Smooth muscle cell (in vitro differentiated cells): ENCODE measurements at regions not wholly inside any gene's neighbourhood (a gene's known extent, or its start where the extent isn't known, plus 50 kb on each side); places are given as distances from the start of the nearest gene placed in this dataset.

Experiments used
- DNase-seq: peaks from one replicate; lab custom pipeline; 2025; ENCODE audit not compliant: unreplicated experiment; lab: John Stamatoyannopoulos, UW
- H2AFZ ChIP-seq: fragments of 200-600 bp; sonication (generic); 2 replicates; pipeline ENCODE4 v1.6.0; 2016; ENCODE audit warnings: antibody characterized with exemption, low read depth, mild to moderate bottlenecking
- H3F3A ChIP-seq: fragments of 200-600 bp; sonication (generic); 2 replicates; pipeline ENCODE4 v1.6.0; 2017; ENCODE audit warnings: antibody characterized with exemption, low read depth
- H3K27ac ChIP-seq: fragments of 200-600 bp; sonication (generic); 2 replicates; pipeline ENCODE4 v1.5.1; 2016; ENCODE audit warnings: low read depth, mild to moderate bottlenecking
- H3K27me3 ChIP-seq: fragments of 200-600 bp; sonication (generic); 2 replicates; pipeline ENCODE4 v1.6.1; 2016; ENCODE audit warnings: low read depth, mild to moderate bottlenecking
- H3K36me3 ChIP-seq: fragments of 200-600 bp; sonication (generic); 2 replicates; pipeline ENCODE4 v1.5.1; 2016; ENCODE audit warnings: low read depth
- H3K4me1 ChIP-seq: fragments of 200-600 bp; sonication (generic); 2 replicates; pipeline ENCODE4 v1.5.1; 2016; ENCODE audit warnings: low read depth
- H3K4me2 ChIP-seq: fragments of 200-600 bp; sonication (generic); 2 replicates; pipeline ENCODE4 v1.6.0; 2016; ENCODE audit warnings: mild to moderate bottlenecking
- H3K4me3 ChIP-seq: fragments of 200-600 bp; sonication (generic); 2 replicates; pipeline ENCODE4 v1.5.1; 2016; ENCODE audit warnings: mild to moderate bottlenecking
- H3K79me2 ChIP-seq: fragments of 200-600 bp; sonication (generic); 2 replicates; pipeline ENCODE4 v1.6.0; 2016; ENCODE audit warnings: low read depth, mild to moderate bottlenecking
- H3K9ac ChIP-seq: fragments of 200-600 bp; sonication (generic); 2 replicates; pipeline ENCODE4 v1.6.0; 2016; ENCODE audit warnings: low read depth
- H3K9me3 ChIP-seq: fragments of 200-600 bp; sonication (generic); replicated peaks from 2 replicates; pipeline ENCODE4 v1.5.1; 2016; ENCODE audit warnings: low read depth
- H4K20me1 ChIP-seq: fragments of 200-600 bp; sonication (generic); 2 replicates; pipeline ENCODE4 v1.6.0; 2016; ENCODE audit warnings: low read depth
- WGBS: methylation state at CpG from one replicate; pipeline ENCODE4 v1.1.7; 2016; ENCODE audit warnings: low lambda C conversion rate; 5-methylcytosine and 5-hydroxymethylcytosine counted together
- TF ChIP-seq, protein P1 (sequence below): fragments of 200-600 bp; sonication (generic); IDR thresholded peaks from 2 replicates; pipeline ENCODE4 v1.5.1; 2017; ENCODE audit warnings: borderline replicate concordance, mild to moderate bottlenecking, antibody characterized with exemption; ENCODE audit not compliant: insufficient read depth, poor library complexity, severe bottlenecking

GRCh38 chr13:58625703-58626389 lies 994.3 kb downstream of the PCDH17 start:
- H3K27ac ChIP-seq: no peak overlapping the region
- DNase-seq: no peak
- 87% methylated on average over 3 of the region's 3 CpGs for WGBS
- no peak overlapping the region for H3K4me2 ChIP-seq
- no peaks in the 10 kb centered on the region for H3K4me1 ChIP-seq
- no peaks in the 10 kb centered on the region for H3K9me3 ChIP-seq
- H3K4me3 ChIP-seq: no peak overlapping the region
- TF ChIP-seq, protein P1, sequence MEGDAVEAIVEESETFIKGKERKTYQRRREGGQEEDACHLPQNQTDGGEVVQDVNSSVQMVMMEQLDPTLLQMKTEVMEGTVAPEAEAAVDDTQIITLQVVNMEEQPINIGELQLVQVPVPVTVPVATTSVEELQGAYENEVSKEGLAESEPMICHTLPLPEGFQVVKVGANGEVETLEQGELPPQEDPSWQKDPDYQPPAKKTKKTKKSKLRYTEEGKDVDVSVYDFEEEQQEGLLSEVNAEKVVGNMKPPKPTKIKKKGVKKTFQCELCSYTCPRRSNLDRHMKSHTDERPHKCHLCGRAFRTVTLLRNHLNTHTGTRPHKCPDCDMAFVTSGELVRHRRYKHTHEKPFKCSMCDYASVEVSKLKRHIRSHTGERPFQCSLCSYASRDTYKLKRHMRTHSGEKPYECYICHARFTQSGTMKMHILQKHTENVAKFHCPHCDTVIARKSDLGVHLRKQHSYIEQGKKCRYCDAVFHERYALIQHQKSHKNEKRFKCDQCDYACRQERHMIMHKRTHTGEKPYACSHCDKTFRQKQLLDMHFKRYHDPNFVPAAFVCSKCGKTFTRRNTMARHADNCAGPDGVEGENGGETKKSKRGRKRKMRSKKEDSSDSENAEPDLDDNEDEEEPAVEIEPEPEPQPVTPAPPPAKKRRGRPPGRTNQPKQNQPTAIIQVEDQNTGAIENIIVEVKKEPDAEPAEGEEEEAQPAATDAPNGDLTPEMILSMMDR: no peak
- H2AFZ ChIP-seq: no peak overlapping the region
- H3K79me2 ChIP-seq: no peaks in the 10 kb centered on the region
- H3K36me3 ChIP-seq: no peaks in the 10 kb centered on the region
- no peaks in the 10 kb centered on the region for H3K27me3 ChIP-seq
- H3K9ac ChIP-seq: no peak overlapping the region
- H4K20me1 ChIP-seq: no peaks in the 10 kb centered on the region
- H3F3A ChIP-seq: no peaks in the 10 kb centered on the region

GRCh38 chr13:58630794-58631193 lies 999.2 kb downstream of the PCDH17 start:
- no peaks in the 10 kb centered on the region for H3F3A ChIP-seq
- H3K27ac ChIP-seq: no peak overlapping the region
- no peaks in the 10 kb centered on the region for H3K4me1 ChIP-seq
- no peaks in the 10 kb centered on the region for H3K36me3 ChIP-seq
- H3K9ac ChIP-seq: no peak overlapping the region
- no peak for DNase-seq
- no peak overlapping the region for H2AFZ ChIP-seq
- H3K27me3 ChIP-seq: no peaks in the 10 kb centered on the region
- H4K20me1 ChIP-seq: no peaks in the 10 kb centered on the region
- WGBS: 86% methylated on average over 1 of the region's 1 CpG
- no peaks in the 10 kb centered on the region for H3K9me3 ChIP-seq
- no peak overlapping the region for H3K4me2 ChIP-seq
- no peaks in the 10 kb centered on the region for H3K79me2 ChIP-seq
- TF ChIP-seq, protein P1: no peak
- no peak overlapping the region for H3K4me3 ChIP-seq

DNA sequence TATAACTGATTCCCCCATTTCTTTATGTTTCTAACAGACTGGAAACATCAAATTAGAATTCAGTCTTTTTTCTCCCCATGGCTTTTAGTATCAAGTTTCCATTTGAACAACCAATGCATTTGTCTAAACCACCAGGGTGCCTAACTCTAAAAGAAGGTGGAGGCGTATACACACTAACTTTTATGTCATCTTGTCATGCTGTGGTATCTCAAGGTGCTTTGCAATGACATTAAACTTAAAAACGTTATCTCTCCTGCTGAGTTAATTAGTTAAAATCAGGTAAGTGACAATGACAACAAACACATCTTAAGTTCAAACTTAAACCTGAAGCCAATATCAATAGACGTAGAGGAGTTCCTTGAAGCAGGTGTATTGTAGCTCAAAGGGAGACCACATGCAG lies 1001.7 kb downstream of the PCDH17 start:
- WGBS: 78% methylated on average over 3 of the region's 3 CpGs
- Histone ChIP-seq H3K36me3 (no peaks in the 10 kb centered on the region), H3K27me3 (no peaks in the 10 kb centered on the region), H3K4me3 (no peak overlapping the region), H2AFZ (no peak overlapping the region), H4K20me1 (no peaks in the 10 kb centered on the region), H3F3A (no peaks in the 10 kb centered on the region), H3K9ac (no peak overlapping the region), H3K4me1 (no peaks in the 10 kb centered on the region), H3K79me2 (no peaks in the 10 kb centered on the region), H3K4me2 (no peak overlapping the region), H3K27ac (no peak overlapping the region), H3K9me3 (no peaks in the 10 kb centered on the region)
- DNase-seq: no peak
- TF ChIP-seq, protein P1: no peak

GRCh38 chr13:58655086-58655485 lies 1023.5 kb downstream of the PCDH17 start:
- WGBS: 98% methylated on average over 3 of the region's 3 CpGs
- Histone ChIP-seq H4K20me1 (no peaks in the 10 kb centered on the region), H3K4me1 (no peaks in the 10 kb centered on the region), H3K9me3 (no peaks in the 10 kb centered on the region), H3K79me2 (no peaks in the 10 kb centered on the region), H3K36me3 (no peaks in the 10 kb centered on the region), H3K4me2 (no peak overlapping the region), H3K27ac (no peak overlapping the region), H3K4me3 (no peak overlapping the region), H3K9ac (no peak overlapping the region), H3F3A (no peaks in the 10 kb centered on the region), H2AFZ (no peak overlapping the region), H3K27me3 (peaks cover 1% of the 10 kb centered on the region)
- TF ChIP-seq, protein P1: no peak
- no peak for DNase-seq
